IgD-negative memory B cell (primary cell): ENCODE measurements at regions not wholly inside any gene's neighbourhood (a gene's known extent, or its start where the extent isn't known, plus 50 kb on each side); places are given as distances from the start of the nearest gene placed in this dataset.
"Not testable (repeated sequence)": the region's sequence is repeated elsewhere in the genome, so short reads cannot be mapped to it uniquely, and the experiment has no call there.

Source experiments
- H3K27ac Mint-ChIP-seq, 3 donors: one replicate each; pipeline ENCODE4 v1.8.0; 2020 to 2022; ENCODE audit warnings: mild to moderate bottlenecking in 3 of 3, mixed read lengths in 3 of 3, moderate library complexity in 1 of 3
- H3K27me3 Mint-ChIP-seq: one replicate; pipeline ENCODE4 v1.8.0; 2021; ENCODE audit warnings: mixed read lengths
- H3K36me3 Mint-ChIP-seq: one replicate; pipeline ENCODE4 v1.8.0; 2020; ENCODE audit warnings: mild to moderate bottlenecking, mixed read lengths
- H3K4me1 Mint-ChIP-seq, 3 donors: one replicate each; pipeline ENCODE4 v1.8.0; 2020 to 2022; ENCODE audit warnings: mixed read lengths in 3 of 3, mild to moderate bottlenecking in 1 of 3
- H3K4me3 Mint-ChIP-seq, 4 donors: one replicate each; pipeline ENCODE4 v1.8.0; 2020 to 2022; ENCODE audit warnings: mild to moderate bottlenecking in 4 of 4, mixed read lengths in 4 of 4, moderate library complexity in 3 of 4
- H3K9me3 Mint-ChIP-seq, 3 donors: one replicate each; pipeline ENCODE4 v1.8.0; 2020 to 2021; ENCODE audit warnings: mixed read lengths in 3 of 3, mild to moderate bottlenecking in 1 of 3

DNA sequence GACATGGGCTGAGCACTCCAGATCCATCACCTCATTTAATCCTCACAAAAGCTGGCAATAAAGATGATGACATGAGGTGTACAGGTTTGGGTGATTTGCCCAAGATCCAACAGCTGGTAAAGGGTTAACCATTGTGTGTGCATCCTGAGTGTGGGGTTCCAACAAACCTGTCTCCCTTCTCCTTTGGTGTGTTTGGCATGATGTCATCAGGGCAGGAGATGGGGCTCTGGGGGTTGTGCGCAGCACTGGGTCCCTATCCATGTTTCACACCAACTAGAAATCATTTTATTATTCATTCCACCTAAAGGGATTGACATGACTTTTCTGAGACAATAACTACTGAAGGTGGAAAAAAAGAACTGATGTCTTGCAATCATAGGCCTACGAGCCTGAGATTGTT is 452.5 kb downstream of the SIPA1L2 start:
- H3K27ac Mint-ChIP-seq: no peak overlapping the region
- peaks cover 0 to 2% (median 0%) of the 10 kb centered on the region in 3 donors for H3K9me3 Mint-ChIP-seq
- H3K4me1 Mint-ChIP-seq: no peaks in the 10 kb centered on the region
- no peak overlapping the region for H3K4me3 Mint-ChIP-seq
- H3K27me3 Mint-ChIP-seq: peaks cover 7% of the 10 kb centered on the region
- peaks cover 2% of the 10 kb centered on the region for H3K36me3 Mint-ChIP-seq

- Mint-ChIP-seq H3K4me1 (peaks cover 0 to 2% (median 0%) of the 10 kb centered on the region in 3 donors), H3K27me3 (peaks cover 7% of the 10 kb centered on the region), H3K9me3 (peaks cover 0 to 2% (median 0%) of the 10 kb centered on the region in 3 donors), H3K4me3 (no peak overlapping the region), H3K27ac (no peak overlapping the region), H3K36me3 (peaks cover 2% of the 10 kb centered on the region)
These were observed 453.7 kb downstream of the SIPA1L2 start for GRCh38 chr1:232176222-232176621.

DNA sequence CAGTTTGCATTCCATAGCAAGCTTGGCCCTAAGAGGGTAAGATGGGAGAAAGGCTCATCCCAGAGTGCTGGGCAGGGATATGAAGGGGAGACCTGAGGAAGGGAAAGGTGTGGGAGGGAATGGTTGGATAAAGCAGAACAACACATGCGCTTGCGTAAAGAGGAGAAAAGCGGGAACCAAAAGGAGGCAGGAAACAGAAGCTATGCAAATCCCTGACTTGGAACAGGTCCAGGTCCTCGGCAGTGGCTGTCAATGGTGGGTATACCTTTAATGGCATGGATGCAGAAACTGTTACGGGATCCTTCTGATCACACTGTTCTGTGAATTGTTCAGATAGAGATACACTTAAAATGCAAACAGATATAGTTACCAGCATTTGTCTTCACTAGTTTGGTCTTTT is 455.6 kb downstream of the SIPA1L2 start:
- Mint-ChIP-seq H3K9me3 (peaks cover 0 to 2% (median 0%) of the 10 kb centered on the region in 3 donors), H3K27ac (no peak overlapping the region)

DNA sequence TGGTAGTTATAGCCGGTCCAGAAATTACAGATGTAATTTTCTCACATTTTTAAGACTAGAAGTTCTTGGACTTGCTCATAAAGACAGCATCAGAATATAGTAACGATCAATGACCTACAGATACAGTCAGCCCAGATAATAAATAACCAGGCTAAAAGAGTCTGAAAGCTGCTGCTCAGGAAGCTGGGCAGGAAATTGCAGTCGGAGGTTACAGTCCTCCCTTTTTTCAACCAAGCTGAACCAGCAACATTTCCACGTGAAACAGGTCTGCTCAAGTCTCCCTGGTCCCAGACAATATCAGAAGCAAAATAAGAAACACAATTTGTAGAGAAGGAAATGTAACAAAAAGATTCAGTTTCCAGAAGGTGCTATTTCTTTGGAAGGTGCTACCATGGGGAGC is 457.4 kb downstream of the SIPA1L2 start:
- Mint-ChIP-seq H3K27me3 (peaks cover 4% of the 10 kb centered on the region), H3K4me3 (no peak overlapping the region), H3K27ac (no peak overlapping the region), H3K9me3 (peaks cover 0 to 2% (median 0%) of the 10 kb centered on the region in 3 donors), H3K4me1 (peaks cover 0 to 2% (median 0%) of the 10 kb centered on the region in 3 donors), H3K36me3 (peaks cover 2% of the 10 kb centered on the region)

More for the DNA sequence above, 455.6 kb downstream of the SIPA1L2 start:
- Mint-ChIP-seq H3K36me3 (peaks cover 2% of the 10 kb centered on the region), H3K4me1 (peaks cover 0 to 2% (median 0%) of the 10 kb centered on the region in 3 donors), H3K4me3 (no peak overlapping the region), H3K27me3 (peaks cover 5% of the 10 kb centered on the region)

GRCh38 chr1:232170909-232171308 is 459.0 kb downstream of the SIPA1L2 start:
- no peak overlapping the region for H3K4me3 Mint-ChIP-seq
- H3K27ac Mint-ChIP-seq: no peak overlapping the region
- peaks cover 0 to 6% (median 2%) of the 10 kb centered on the region in 3 donors for H3K9me3 Mint-ChIP-seq
- peaks cover 4% of the 10 kb centered on the region for H3K27me3 Mint-ChIP-seq
- H3K4me1 Mint-ChIP-seq: peaks cover 0 to 2% (median 0%) of the 10 kb centered on the region in 3 donors
- H3K36me3 Mint-ChIP-seq: no peaks in the 10 kb centered on the region

DNA sequence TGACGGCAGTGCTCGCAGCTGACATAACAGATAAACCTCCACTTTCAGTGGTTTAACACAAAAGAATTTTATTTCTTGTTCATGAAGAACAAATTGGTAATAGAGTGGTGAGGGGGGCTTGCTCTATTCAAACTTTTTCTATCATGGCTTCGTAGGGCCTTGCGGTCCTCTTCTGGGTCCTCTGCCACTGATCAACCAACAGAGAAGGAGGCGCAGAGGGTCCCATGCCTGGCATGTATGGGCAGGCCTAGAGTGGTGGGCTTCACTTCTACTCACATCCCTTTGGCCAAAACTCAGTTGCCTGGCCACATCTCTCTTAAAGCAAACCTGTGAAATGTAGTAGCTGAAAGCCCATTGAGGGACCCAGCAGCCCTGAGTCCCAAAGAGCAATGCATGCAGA is 460.5 kb downstream of the SIPA1L2 start:
- Mint-ChIP-seq H3K36me3 (no peaks in the 10 kb centered on the region), H3K27me3 (peaks cover 4% of the 10 kb centered on the region), H3K9me3 (peaks cover 2 to 6% (median 4%) of the 10 kb centered on the region in 3 donors), H3K4me3 (no peak overlapping the region), H3K27ac (no peak overlapping the region), H3K4me1 (peaks cover 0 to 2% (median 0%) of the 10 kb centered on the region in 3 donors)

DNA sequence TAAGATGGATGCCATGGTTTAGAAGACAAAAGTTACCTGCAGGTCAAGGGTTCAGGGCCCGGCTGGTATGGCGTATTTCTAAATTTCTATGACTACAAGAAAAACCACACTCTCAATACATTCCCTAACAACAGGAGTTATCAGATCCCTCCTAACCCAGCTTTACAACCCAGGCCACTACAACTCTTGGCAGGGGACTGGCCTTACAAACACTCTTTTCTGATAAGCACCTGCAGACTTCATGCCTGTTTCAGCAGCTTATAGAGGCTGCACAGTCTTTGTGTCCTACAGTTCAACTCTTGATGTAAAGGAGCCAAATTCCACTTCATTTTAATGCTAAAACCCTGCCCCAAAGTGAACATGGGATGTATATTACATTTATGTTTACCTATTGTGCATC is 461.4 kb downstream of the SIPA1L2 start:
- Mint-ChIP-seq H3K9me3 (peaks cover 2 to 6% (median 4%) of the 10 kb centered on the region in 3 donors), H3K4me1 (peaks cover 0 to 2% (median 0%) of the 10 kb centered on the region in 3 donors), H3K27ac (no peak overlapping the region)

GRCh38 chr1:232166942-232167341 is 463.0 kb downstream of the SIPA1L2 start:
- Mint-ChIP-seq H3K27ac (no peak overlapping the region), H3K4me1 (peaks cover 0 to under 1% (median 0%) of the 10 kb centered on the region in 3 donors), H3K4me3 (no peak overlapping the region), H3K36me3 (no peaks in the 10 kb centered on the region), H3K27me3 (peaks cover 2% of the 10 kb centered on the region), H3K9me3 (peaks cover 2 to 10% (median 4%) of the 10 kb centered on the region in 3 donors)

More for the DNA sequence above, 461.4 kb downstream of the SIPA1L2 start:
- H3K4me3 Mint-ChIP-seq: no peak overlapping the region
- H3K27me3 Mint-ChIP-seq: peaks cover 2% of the 10 kb centered on the region
- H3K36me3 Mint-ChIP-seq: no peaks in the 10 kb centered on the region

GRCh38 chr1:232164078-232164963 is 465.6 kb downstream of the SIPA1L2 start:
- no peaks in the 10 kb centered on the region for H3K27me3 Mint-ChIP-seq
- no peak overlapping the region for H3K27ac Mint-ChIP-seq
- no peak overlapping the region for H3K4me3 Mint-ChIP-seq
- peaks cover 2 to 10% (median 4%) of the 10 kb centered on the region in 3 donors for H3K9me3 Mint-ChIP-seq
- no peaks in the 10 kb centered on the region for H3K36me3 Mint-ChIP-seq
- no peaks in the 10 kb centered on the region for H3K4me1 Mint-ChIP-seq

DNA sequence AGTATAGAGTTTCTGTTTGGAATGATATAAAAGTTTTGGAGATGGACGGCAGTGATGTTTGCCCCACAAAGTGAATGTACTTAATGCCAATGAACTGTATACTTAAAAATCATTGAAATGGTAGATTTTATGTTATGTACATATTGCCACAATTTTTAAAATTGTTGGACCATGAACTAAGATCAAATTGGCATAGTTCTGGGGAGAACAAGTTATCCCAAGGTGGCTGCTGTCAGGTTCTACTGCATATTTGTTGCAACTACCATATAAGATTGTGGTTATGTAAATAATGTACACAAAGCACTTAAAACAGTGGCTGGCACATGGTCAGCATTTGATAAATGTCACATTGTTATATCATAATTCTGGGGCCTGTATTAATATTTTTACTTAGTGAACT is 466.4 kb downstream of the SIPA1L2 start:
- Mint-ChIP-seq H3K27ac (no peak overlapping the region), H3K27me3 (no peaks in the 10 kb centered on the region), H3K4me3 (no peak overlapping the region), H3K9me3 (peaks cover 2 to 13% (median 8%) of the 10 kb centered on the region in 3 donors), H3K4me1 (no peaks in the 10 kb centered on the region), H3K36me3 (no peaks in the 10 kb centered on the region)

- Mint-ChIP-seq H3K9me3 (peaks cover 2 to 16% (median 7%) of the 10 kb centered on the region in 3 donors), H3K27ac (no peak overlapping the region), H3K4me3 (no peak overlapping the region), H3K36me3 (peaks cover 2% of the 10 kb centered on the region), H3K4me1 (no peaks in the 10 kb centered on the region), H3K27me3 (no peaks in the 10 kb centered on the region)
These were observed 467.9 kb downstream of the SIPA1L2 start for GRCh38 chr1:232162001-232162400.

GRCh38 chr1:232158558-232158957 is 471.4 kb downstream of the SIPA1L2 start:
- H3K4me3 Mint-ChIP-seq, H3K27me3 Mint-ChIP-seq, H3K4me1 Mint-ChIP-seq: not testable (repeated sequence)

GRCh38 chr1:232156070-232156469 is 473.9 kb downstream of the SIPA1L2 start:
- H3K27ac Mint-ChIP-seq, H3K27me3 Mint-ChIP-seq, H3K9me3 Mint-ChIP-seq, H3K4me1 Mint-ChIP-seq, H3K36me3 Mint-ChIP-seq, H3K4me3 Mint-ChIP-seq: not testable (repeated sequence)

More at GRCh38 chr1:232158558-232158957, 471.4 kb downstream of the SIPA1L2 start:
- H3K36me3 Mint-ChIP-seq, H3K9me3 Mint-ChIP-seq, H3K27ac Mint-ChIP-seq: not testable (repeated sequence)

GRCh38 chr1:232153652-232154051 is 476.3 kb downstream of the SIPA1L2 start:
- Mint-ChIP-seq H3K9me3 (peaks cover 0 to 5% (median 4%) of the 10 kb centered on the region in 3 donors), H3K36me3 (peaks cover 2% of the 10 kb centered on the region), H3K4me3 (no peak overlapping the region), H3K27ac (no peak overlapping the region), H3K4me1 (no peaks in the 10 kb centered on the region), H3K27me3 (peaks cover 4% of the 10 kb centered on the region)

GRCh38 chr1:232150770-232151548 is 479.0 kb downstream of the SIPA1L2 start:
- no peaks in the 10 kb centered on the region for H3K4me1 Mint-ChIP-seq
- H3K27ac Mint-ChIP-seq: no peak overlapping the region
- peaks cover 0 to 3% (median 0%) of the 10 kb centered on the region in 3 donors for H3K9me3 Mint-ChIP-seq
- H3K36me3 Mint-ChIP-seq: no peaks in the 10 kb centered on the region
- H3K27me3 Mint-ChIP-seq: peaks cover 4% of the 10 kb centered on the region
- no peak overlapping the region for H3K4me3 Mint-ChIP-seq
